ENCODE measurements at regions not wholly inside any gene's neighbourhood (a gene's known extent, or its start where the extent isn't known, plus 50 kb on each side); places are given as distances from the start of the nearest gene placed in this dataset.

- no peak overlapping the region for H3K4me2 ChIP-seq (ENCODE audit: control insufficient read depth, extremely low read depth, insufficient read depth, low read depth, low read length)
- H3K79me2 ChIP-seq (ENCODE audit: control insufficient read depth, insufficient read depth, low read length): no peaks in the 10 kb centered on the region
- dilution Hi-C loops (cut with MboI; ENCODE audit: extremely low pct_ligation_motif_present, low sequenced_read_pairs): loop anchor here (25.0 kb wide), 2 partner anchors 223 to 498 kb away; no protein-coding TSS in a partner anchor
- H3K27me3 ChIP-seq (ENCODE audit: control insufficient read depth, extremely low read depth, insufficient read depth, low read length): no peaks in the 10 kb centered on the region
- H3K4me1 ChIP-seq (ENCODE audit: control insufficient read depth, extremely low read depth, insufficient read depth, low read length): peaks cover 8% of the 10 kb centered on the region
- no peak for TF ChIP-seq EZH2 (IDR thresholded peaks at IDR 0.05; ENCODE audit: low read length)
- H2AFZ ChIP-seq (ENCODE audit: control insufficient read depth, low read length): no peak overlapping the region
- no peak overlapping the region for H3K27ac ChIP-seq (ENCODE audit: control insufficient read depth, insufficient read depth, low read length)
- no peak overlapping the region for H3K9ac ChIP-seq (ENCODE audit: control insufficient read depth, extremely low read depth, insufficient read depth, low read length)
- DNase-seq (ENCODE audit: low read depth, low spot score) (no peak), FAIRE-seq (no peak)
- no peak overlapping the region for H3K4me3 ChIP-seq (ENCODE audit: control insufficient read depth in 2 of 3, extremely low read depth in 1 of 3, insufficient read depth in 2 of 3, low read depth in 1 of 3, low read length in 3 of 3)
- H3K36me3 ChIP-seq (ENCODE audit: control insufficient read depth in 2 of 2, extremely low read depth in 1 of 2, insufficient read depth in 2 of 2, low read length in 2 of 2): no peaks in the 10 kb centered on the region
- H3K9me1 ChIP-seq (ENCODE audit: control insufficient read depth, extremely low read depth, insufficient read depth, low read length): no peaks in the 10 kb centered on the region
- no peaks in the 10 kb centered on the region for H4K20me1 ChIP-seq (ENCODE audit: control insufficient read depth, extremely low read depth, insufficient read depth, low read length)
- no peaks in the 10 kb centered on the region for H3K9me3 ChIP-seq (ENCODE audit: control insufficient read depth, low read depth, low read length)
These were observed 255.3 kb downstream of the HGF start for GRCh38 chr7:81514546-81514945.

GRCh38 chr7:81510122-81510521, 259.7 kb downstream of the HGF start:
- no peaks in the 10 kb centered on the region for H3K36me3 ChIP-seq (ENCODE audit: control insufficient read depth in 2 of 2, extremely low read depth in 1 of 2, insufficient read depth in 2 of 2, low read length in 2 of 2)
- no peaks in the 10 kb centered on the region for H3K27me3 ChIP-seq (ENCODE audit: control insufficient read depth, extremely low read depth, insufficient read depth, low read length)
- no peaks in the 10 kb centered on the region for H3K9me1 ChIP-seq (ENCODE audit: control insufficient read depth, extremely low read depth, insufficient read depth, low read length)
- H3K4me3 ChIP-seq (ENCODE audit: control insufficient read depth in 2 of 3, extremely low read depth in 1 of 3, insufficient read depth in 2 of 3, low read depth in 1 of 3, low read length in 3 of 3): no peak overlapping the region
- no peaks in the 10 kb centered on the region for H3K79me2 ChIP-seq (ENCODE audit: control insufficient read depth, insufficient read depth, low read length)
- no peaks in the 10 kb centered on the region for H3K9me3 ChIP-seq (ENCODE audit: control insufficient read depth, low read depth, low read length)
- TF ChIP-seq EZH2 (IDR thresholded peaks at IDR 0.05; ENCODE audit: low read length): no peak
- TF ChIP-seq CTCF (optimal IDR thresholded peaks at IDR 0.05 in 1 of 3, IDR thresholded peaks at IDR 0.05 in 1 of 3, conservative IDR thresholded peaks at IDR 0.05 in 1 of 3; ENCODE audit: extremely low read depth in 1 of 3, insufficient read depth in 2 of 3, low read length in 3 of 3): no peak
- H3K9ac ChIP-seq (ENCODE audit: control insufficient read depth, extremely low read depth, insufficient read depth, low read length): no peak overlapping the region
- H4K20me1 ChIP-seq (ENCODE audit: control insufficient read depth, extremely low read depth, insufficient read depth, low read length): no peaks in the 10 kb centered on the region
- H3K4me2 ChIP-seq (ENCODE audit: control insufficient read depth, extremely low read depth, insufficient read depth, low read depth, low read length): no peak overlapping the region
- H3K4me1 ChIP-seq (ENCODE audit: control insufficient read depth, extremely low read depth, insufficient read depth, low read length): no peaks in the 10 kb centered on the region
- dilution Hi-C loops (cut with MboI; ENCODE audit: extremely low pct_ligation_motif_present, low sequenced_read_pairs): loop anchor here (25.0 kb wide), 2 partner anchors 227 to 502 kb away; no protein-coding TSS in a partner anchor
- no peak overlapping the region for H3K27ac ChIP-seq (ENCODE audit: control insufficient read depth, insufficient read depth, low read length)
- H2AFZ ChIP-seq (ENCODE audit: control insufficient read depth, low read length): no peak overlapping the region
- DNase-seq (ENCODE audit: low read depth, low spot score) (no peak), FAIRE-seq (no peak)

- no peak overlapping the region for H3K9ac ChIP-seq (ENCODE audit: control insufficient read depth, extremely low read depth, insufficient read depth, low read length)
- TF ChIP-seq CTCF (optimal IDR thresholded peaks at IDR 0.05 in 1 of 3, IDR thresholded peaks at IDR 0.05 in 1 of 3, conservative IDR thresholded peaks at IDR 0.05 in 1 of 3; ENCODE audit: extremely low read depth in 1 of 3, insufficient read depth in 2 of 3, low read length in 3 of 3): no peak
- TF ChIP-seq EZH2 (IDR thresholded peaks at IDR 0.05; ENCODE audit: low read length): no peak
- H4K20me1 ChIP-seq (ENCODE audit: control insufficient read depth, extremely low read depth, insufficient read depth, low read length): no peaks in the 10 kb centered on the region
- H3K9me3 ChIP-seq (ENCODE audit: control insufficient read depth, low read depth, low read length): no peaks in the 10 kb centered on the region
- H3K27me3 ChIP-seq (ENCODE audit: control insufficient read depth, extremely low read depth, insufficient read depth, low read length): no peaks in the 10 kb centered on the region
- H2AFZ ChIP-seq (ENCODE audit: control insufficient read depth, low read length): no peak overlapping the region
- FAIRE-seq (no peak), DNase-seq (ENCODE audit: low read depth, low spot score) (no peak)
- dilution Hi-C loops (cut with MboI; ENCODE audit: extremely low pct_ligation_motif_present, low sequenced_read_pairs): loop anchor here (25.0 kb wide), 2 partner anchors 230 to 505 kb away; no protein-coding TSS in a partner anchor
- H3K27ac ChIP-seq (ENCODE audit: control insufficient read depth, insufficient read depth, low read length): no peak overlapping the region
- H3K9me1 ChIP-seq (ENCODE audit: control insufficient read depth, extremely low read depth, insufficient read depth, low read length): no peaks in the 10 kb centered on the region
- no peaks in the 10 kb centered on the region for H3K4me1 ChIP-seq (ENCODE audit: control insufficient read depth, extremely low read depth, insufficient read depth, low read length)
- H3K79me2 ChIP-seq (ENCODE audit: control insufficient read depth, insufficient read depth, low read length): no peaks in the 10 kb centered on the region
- no peak overlapping the region for H3K4me2 ChIP-seq (ENCODE audit: control insufficient read depth, extremely low read depth, insufficient read depth, low read depth, low read length)
- H3K36me3 ChIP-seq (ENCODE audit: control insufficient read depth in 2 of 2, extremely low read depth in 1 of 2, insufficient read depth in 2 of 2, low read length in 2 of 2): no peaks in the 10 kb centered on the region
- H3K4me3 ChIP-seq (ENCODE audit: control insufficient read depth in 2 of 3, extremely low read depth in 1 of 3, insufficient read depth in 2 of 3, low read depth in 1 of 3, low read length in 3 of 3): no peak overlapping the region
These were observed 262.6 kb downstream of the HGF start for GRCh38 chr7:81507221-81507620.
